ENCODE measurements at regions not wholly inside any gene's neighbourhood (a gene's known extent, or its start where the extent isn't known, plus 50 kb on each side); places are given as distances from the start of the nearest gene placed in this dataset.
"Not testable (repeated sequence)": the region's sequence is repeated elsewhere in the genome, so short reads cannot be mapped to it uniquely, and the experiment has no call there.

GRCh38 chr14:106088860-106089259 lies 562.5 kb downstream of the TMEM121 start:
- FAIRE-seq: not testable (repeated sequence)

- no peak for FAIRE-seq
Observed at GRCh38 chr14:106094654-106095189, 568.3 kb downstream of the TMEM121 start.

- FAIRE-seq: no peak
Observed at GRCh38 chr14:106107703-106108102, 581.3 kb downstream of the TMEM121 start.

- FAIRE-seq: no peak
Observed at GRCh38 chr14:106109337-106109736, 583.0 kb downstream of the TMEM121 start.

GRCh38 chr14:106115401-106115800 lies 589.0 kb downstream of the TMEM121 start:
- no peak for FAIRE-seq

GRCh38 chr14:106116339-106116930 lies 590.1 kb downstream of the TMEM121 start:
- not testable (repeated sequence) for FAIRE-seq

GRCh38 chr14:106120101-106120500 lies 593.7 kb downstream of the TMEM121 start:
- no peak for FAIRE-seq

- FAIRE-seq: no peak
Observed at GRCh38 chr14:106129274-106129673, 602.9 kb downstream of the TMEM121 start.

GRCh38 chr14:106129904-106130661 lies 603.7 kb downstream of the TMEM121 start:
- FAIRE-seq: not testable (repeated sequence)

GRCh38 chr14:106133126-106133525 lies 606.7 kb downstream of the TMEM121 start:
- not testable (repeated sequence) for FAIRE-seq

GRCh38 chr14:106134886-106135285 lies 608.5 kb downstream of the TMEM121 start:
- FAIRE-seq: no peak

- FAIRE-seq: no peak
Observed at GRCh38 chr14:106141242-106142220, 615.1 kb downstream of the TMEM121 start.

GRCh38 chr14:106145731-106146130 lies 619.3 kb downstream of the TMEM121 start:
- not testable (repeated sequence) for FAIRE-seq

GRCh38 chr14:106153362-106153955 lies 627.1 kb downstream of the TMEM121 start:
- not testable (repeated sequence) for FAIRE-seq

GRCh38 chr14:106163316-106163715 lies 636.9 kb downstream of the TMEM121 start:
- no peak for FAIRE-seq

GRCh38 chr14:106163812-106164211 lies 637.4 kb downstream of the TMEM121 start:
- FAIRE-seq: not testable (repeated sequence)

- FAIRE-seq: no peak
Observed at GRCh38 chr14:106166232-106166631, 639.8 kb downstream of the TMEM121 start.

- no peak for FAIRE-seq
Observed at GRCh38 chr14:106166650-106167204, 640.3 kb downstream of the TMEM121 start.

- not testable (repeated sequence) for FAIRE-seq
Observed at GRCh38 chr14:106170163-106170658, 643.8 kb downstream of the TMEM121 start.

- no peak for FAIRE-seq
Observed at GRCh38 chr14:106174206-106174605, 647.8 kb downstream of the TMEM121 start.

GRCh38 chr14:106177266-106178246 lies 651.2 kb downstream of the TMEM121 start:
- FAIRE-seq: peak; percentile 60

Data from A204.1 (cell line).